K562 (cell line): ENCODE measurements at regions not wholly inside any gene's neighbourhood (a gene's known extent, or its start where the extent isn't known, plus 50 kb on each side); places are given as distances from the start of the nearest gene placed in this dataset.

Experiments
- ATAC-seq: fragments of 200-7000 bp; cut with Tn5 transposase; 3 replicates; pipeline ENCODE4 v1.9.1; 2020; ENCODE audit warnings: moderate library complexity
- BruUV-seq: library from RNA; stranded (reverse); fragments of 400-500 nt; replicated peaks from 2 replicates; lab custom pipeline; 2021; lab: Mats Ljungman, UMichigan
- CTCF ChIA-PET: fragments of 300-600 bp; formaldehyde crosslinking; extraction: SDS; loops from one replicate; lab custom pipeline; 2021; ENCODE audit warnings: low intra/inter-chr PET ratio; lab: Yijun Ruan, JAX
- POLR2A ChIA-PET: fragments of 300-600, 350-650 bp; sonication (Branson Sonifier 250); formaldehyde crosslinking; extraction: SDS; loops from one replicate; lab custom pipeline; 2021; ENCODE audit warnings: antibody characterized with exemption, inconsistent platforms; lab: Yijun Ruan, JAX
- DNase-seq, 4 experiments: peaks; one replicate each; pipeline versions ENCODE4 v3.0.0 to v3.0.0-alpha.2; 2011 to 2018; ENCODE audit warnings: low spot score in 3 of 4, mixed read lengths in 3 of 4; ENCODE audit errors: extremely low read depth in 1 of 4
- FAIRE-seq: peaks from 2 replicates; lab custom pipeline; 2011; peaks lifted over from hg19 to GRCh38; lab: Jason Lieb, UNC
- H2AFZ ChIP-seq: 2 replicates; pipeline ENCODE4 v1.6.0; 2011; ENCODE audit warnings: low read depth, low read length, control low read depth, inconsistent platforms
- H3K27ac ChIP-seq: fragments of 200-600 bp; 3 replicates; pipeline ENCODE4 v1.8.0; 2011; ENCODE audit warnings: low read depth, mild to moderate bottlenecking, control low read depth, inconsistent platforms, low read length, moderate library complexity, mixed read lengths; ENCODE audit errors: extremely low read depth
- H3K27me3 ChIP-seq, 2 experiments: fragments of 300-600 bp in 1 of 2; 2 replicates in 1 of 2; 3 replicates in 1 of 2; pipeline versions ENCODE4 v1.6.0 to v1.8.0; 2011; ENCODE audit warnings: inconsistent platforms in 2 of 2, low read length in 2 of 2, mild to moderate bottlenecking in 1 of 2, mixed read lengths in 1 of 2, moderate library complexity in 1 of 2; ENCODE audit not compliant: control insufficient read depth in 2 of 2, insufficient read depth in 2 of 2
- H3K36me3 ChIP-seq: fragments of 300-600 bp; 3 replicates; pipeline ENCODE4 v1.8.0; 2011; ENCODE audit warnings: mild to moderate bottlenecking, low read length, inconsistent platforms; ENCODE audit not compliant: control insufficient read depth, insufficient read depth
- H3K4me1 ChIP-seq, 2 experiments: fragments of 200-600 bp in 1 of 2; replicated peaks in 1 of 2; 2 replicates in 1 of 2; 3 replicates in 1 of 2; pipeline versions ENCODE4 v1.5.1 to v1.8.0; 2011; ENCODE audit warnings: inconsistent platforms in 2 of 2, low read length in 2 of 2, mild to moderate bottlenecking in 1 of 2, mixed read lengths in 1 of 2, moderate library complexity in 1 of 2; ENCODE audit not compliant: control insufficient read depth in 2 of 2, insufficient read depth in 2 of 2
- H3K4me2 ChIP-seq: 2 replicates; pipeline ENCODE4 v1.6.1; 2011; ENCODE audit warnings: low read length, control low read depth, inconsistent platforms, mixed read lengths; ENCODE audit not compliant: insufficient read depth
- H3K4me3 ChIP-seq: fragments of 200-600 bp; sonication (generic), shearing (Covaris generic); 2 replicates; pipeline ENCODE4 v1.5.1; 2016; ENCODE audit warnings: control low read depth, inconsistent platforms
- H3K79me2 ChIP-seq: fragments of 200-600 bp; 3 replicates; pipeline ENCODE4 v1.8.0; 2011; ENCODE audit warnings: low read length, inconsistent platforms; ENCODE audit not compliant: control insufficient read depth, insufficient read depth
- H3K9ac ChIP-seq, 2 experiments: 2 replicates each; pipeline versions ENCODE4 v1.6.0 to v1.6.1; 2011; ENCODE audit warnings: low read depth in 2 of 2, low read length in 2 of 2, control low read depth in 1 of 2, inconsistent platforms in 1 of 2, mild to moderate bottlenecking in 1 of 2, mixed read lengths in 1 of 2; ENCODE audit not compliant: insufficient read depth in 1 of 2
- H3K9me1 ChIP-seq: one replicate; pipeline ENCODE4 v1.6.0; 2011; ENCODE audit warnings: inconsistent platforms, mild to moderate bottlenecking, low read length, moderate library complexity; ENCODE audit not compliant: control insufficient read depth, insufficient read depth
- H3K9me3 ChIP-seq: replicated peaks from 2 replicates; pipeline ENCODE4 v1.5.1; 2011; ENCODE audit warnings: low read depth, low read length, inconsistent platforms; ENCODE audit not compliant: control insufficient read depth, insufficient read depth
- H4K20me1 ChIP-seq: replicated peaks from 2 replicates; pipeline ENCODE4 v1.6.1; 2011; ENCODE audit warnings: low read length, inconsistent platforms, mixed read lengths; ENCODE audit not compliant: control insufficient read depth, insufficient read depth
- FOSL1 ChIP-seq: fragments of 200-800 bp; sonication (Bioruptor generic); conservative IDR thresholded peaks from 2 replicates; pipeline ENCODE4 v1.6.1; 2016; ENCODE audit warnings: missing genetic modification characterization, missing compliant biosample characterization
- FOXA1 ChIP-seq: fragments of 450-650 bp; IDR thresholded peaks from 2 replicates; pipeline ENCODE4 v1.6.1; 2016; ENCODE audit warnings: mild to moderate bottlenecking, borderline replicate concordance
- GATA2 ChIP-seq: sonication (generic); formaldehyde crosslinking; IDR thresholded peaks from 2 replicates; pipeline ENCODE4 v1.4.0; 2020; ENCODE audit warnings: mild to moderate bottlenecking, missing genetic modification reagents
- MED1 ChIP-seq: sonication (generic); formaldehyde crosslinking; IDR thresholded peaks from 2 replicates; pipeline ENCODE4 v1.8.1; 2023; ENCODE audit warnings: missing genetic modification reagents, borderline replicate concordance
- POU5F1 ChIP-seq: fragments of 150-350 bp; IDR thresholded peaks from 2 replicates; pipeline ENCODE4 v1.6.1; 2014; ENCODE audit warnings: borderline replicate concordance, low read length, low read depth, mild to moderate bottlenecking; ENCODE audit not compliant: partially characterized antibody
- SMARCB1 ChIP-seq: IDR thresholded peaks from 2 replicates; pipeline ENCODE4 v1.6.1; 2011; ENCODE audit warnings: improper control_type of control experiment, low read depth; ENCODE audit not compliant: insufficient read length
- SMARCE1 ChIP-seq: fragments of 450-650 bp; IDR thresholded peaks from 2 replicates; pipeline ENCODE4 v1.7.1; 2016; ENCODE audit warnings: mild to moderate bottlenecking
- WGBS: fragments of 100-300 bp; shearing (Covaris generic); methylation state at CpG from one replicate; pipeline ENCODE4 v1.1.6; 2016; ENCODE audit warnings: low coverage, mixed read lengths; ENCODE audit not compliant: insufficient coverage; ENCODE audit errors: missing lambda C conversion rate; 5-methylcytosine and 5-hydroxymethylcytosine counted together
- in situ Hi-C: fragments of 300-500 bp; cut with MboI; formaldehyde crosslinking; loops from 4 replicates; pipeline ENCODE4 v1.15.0; 2018; ENCODE audit warnings: inconsistent platforms, mixed read lengths
- intact Hi-C: fragments of 100-400 bp; cut with micrococcal nuclease; formaldehyde crosslinking; loops from 2 replicates; pipeline ENCODE4 v1.14.2; 2022
- TF ChIP-seq, protein P1 (sequence below): fragments of 250-450 bp; sonication (Bioruptor Pico); IDR thresholded peaks from 2 replicates; pipeline ENCODE4 v1.8.0; 2021; ENCODE audit warnings: mild to moderate bottlenecking, moderate library complexity
- TF ChIP-seq, protein P2 (sequence below): fragments of 450-650 bp; formaldehyde crosslinking; IDR thresholded peaks from 2 replicates; pipeline ENCODE4 v1.4.0; 2020; ENCODE audit warnings: mild to moderate bottlenecking, moderate library complexity

DNA sequence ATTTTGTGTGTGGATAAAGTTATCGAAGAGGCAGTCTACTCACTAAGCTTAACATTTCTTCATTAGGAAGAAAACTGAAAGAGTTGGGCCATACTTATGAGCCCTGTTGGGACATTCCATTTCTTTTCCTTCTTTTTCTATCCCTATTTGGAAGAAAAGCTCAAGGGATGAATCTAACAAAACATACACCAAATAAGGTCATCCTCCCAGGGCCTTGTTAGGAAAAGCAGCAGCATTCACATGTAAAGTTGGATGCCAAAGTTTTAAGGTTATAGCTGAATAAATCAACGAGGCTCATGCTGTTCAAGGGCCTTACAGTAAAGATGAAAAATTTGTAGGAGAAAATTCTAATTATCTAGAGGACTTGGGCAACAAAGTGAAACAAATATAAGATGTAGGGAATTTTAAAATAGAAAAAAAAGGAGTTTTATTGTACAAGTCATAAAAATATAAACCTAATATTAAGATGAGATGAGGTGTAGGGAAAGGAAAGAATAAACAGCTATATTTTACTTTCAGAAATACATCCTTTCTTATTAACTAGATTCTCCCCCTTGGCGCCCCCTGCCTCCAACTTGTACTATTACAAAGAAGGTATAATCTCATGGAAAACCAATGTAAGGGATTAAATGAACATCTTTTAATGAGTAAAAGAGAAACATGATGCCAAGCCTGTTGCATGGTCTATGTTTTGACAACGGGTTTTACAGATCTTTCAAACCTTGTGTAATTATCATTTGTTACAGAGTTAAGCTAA lies 160.4 kb downstream of the PCDH20 start:
- BruUV-seq = no TSS peak
- DNase-seq = no peak
- intact Hi-C loops (no loop called here), in situ Hi-C loops (no loop called here)
- Histone ChIP-seq H3K4me1 (no peaks in the 10 kb centered on the region), H3K4me3 (no peak overlapping the region), H3K9me1 (no peaks in the 10 kb centered on the region), H3K9ac (no peak overlapping the region), H3K4me2 (no peak overlapping the region), H3K27ac (no peak overlapping the region), H3K27me3 (no peaks in the 10 kb centered on the region), H3K9me3 (no peaks in the 10 kb centered on the region), H3K36me3 (no peaks in the 10 kb centered on the region), H3K79me2 (no peaks in the 10 kb centered on the region), H4K20me1 (no peaks in the 10 kb centered on the region), H2AFZ (no peak overlapping the region)
- no peak for ATAC-seq
- ChIA-PET CTCF (no interaction called here), POLR2A (no interaction called here)
- no peak for TF ChIP-seq SMARCE1
- TF ChIP-seq, protein P1, sequence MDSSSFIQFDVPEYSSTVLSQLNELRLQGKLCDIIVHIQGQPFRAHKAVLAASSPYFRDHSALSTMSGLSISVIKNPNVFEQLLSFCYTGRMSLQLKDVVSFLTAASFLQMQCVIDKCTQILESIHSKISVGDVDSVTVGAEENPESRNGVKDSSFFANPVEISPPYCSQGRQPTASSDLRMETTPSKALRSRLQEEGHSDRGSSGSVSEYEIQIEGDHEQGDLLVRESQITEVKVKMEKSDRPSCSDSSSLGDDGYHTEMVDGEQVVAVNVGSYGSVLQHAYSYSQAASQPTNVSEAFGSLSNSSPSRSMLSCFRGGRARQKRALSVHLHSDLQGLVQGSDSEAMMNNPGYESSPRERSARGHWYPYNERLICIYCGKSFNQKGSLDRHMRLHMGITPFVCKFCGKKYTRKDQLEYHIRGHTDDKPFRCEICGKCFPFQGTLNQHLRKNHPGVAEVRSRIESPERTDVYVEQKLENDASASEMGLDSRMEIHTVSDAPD (CRISPR knock-in tag) = no peak
- no peak for TF ChIP-seq POU5F1
- TF ChIP-seq FOSL1 (tag) = no peak
- no peak for TF ChIP-seq GATA2 (CRISPR knock-in tag)
- no peak for TF ChIP-seq MED1 (CRISPR knock-in tag)
- no peak for TF ChIP-seq FOXA1
- TF ChIP-seq, protein P2, sequence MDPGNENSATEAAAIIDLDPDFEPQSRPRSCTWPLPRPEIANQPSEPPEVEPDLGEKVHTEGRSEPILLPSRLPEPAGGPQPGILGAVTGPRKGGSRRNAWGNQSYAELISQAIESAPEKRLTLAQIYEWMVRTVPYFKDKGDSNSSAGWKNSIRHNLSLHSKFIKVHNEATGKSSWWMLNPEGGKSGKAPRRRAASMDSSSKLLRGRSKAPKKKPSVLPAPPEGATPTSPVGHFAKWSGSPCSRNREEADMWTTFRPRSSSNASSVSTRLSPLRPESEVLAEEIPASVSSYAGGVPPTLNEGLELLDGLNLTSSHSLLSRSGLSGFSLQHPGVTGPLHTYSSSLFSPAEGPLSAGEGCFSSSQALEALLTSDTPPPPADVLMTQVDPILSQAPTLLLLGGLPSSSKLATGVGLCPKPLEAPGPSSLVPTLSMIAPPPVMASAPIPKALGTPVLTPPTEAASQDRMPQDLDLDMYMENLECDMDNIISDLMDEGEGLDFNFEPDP = no peak
- no peak for TF ChIP-seq SMARCB1
- 0% methylated on average over 4 of the region's 4 CpGs for WGBS
- FAIRE-seq = no peak
